IPS-18c (cell line): ENCODE measurements at regions not wholly inside any gene's neighbourhood (a gene's known extent, or its start where the extent isn't known, plus 50 kb on each side); places are given as distances from the start of the nearest gene placed in this dataset.
"Not testable (repeated sequence)": the region's sequence is repeated elsewhere in the genome, so short reads cannot be mapped to it uniquely, and the experiment has no call there.

Experiments
- H3K4me3 ChIP-seq: 2 replicates; pipeline ENCODE4 v1.7.0; 2013; ENCODE audit warnings: low read depth, mild to moderate bottlenecking, low read length, moderate library complexity; ENCODE audit not compliant: insufficient read depth
- H3K9me3 ChIP-seq: one replicate; pipeline ENCODE4 v1.6.1; 2013; ENCODE audit warnings: mild to moderate bottlenecking, low read length, moderate library complexity; ENCODE audit not compliant: control insufficient read depth, insufficient read depth

- Histone ChIP-seq H3K9me3 (peaks cover 2% of the 10 kb centered on the region), H3K4me3 (no peak overlapping the region)
These were observed 97.4 kb upstream of the RNU6-1 start for GRCh38 chr15:67937153-67937761.

- not testable (repeated sequence) for H3K9me3 ChIP-seq
These were observed 99.3 kb upstream of the RNU6-1 start for GRCh38 chr15:67939179-67939578.

GRCh38 chr15:67939588-67940323 is 99.9 kb upstream of the RNU6-1 start:
- H3K9me3 ChIP-seq, H3K4me3 ChIP-seq: not testable (repeated sequence)

More at GRCh38 chr15:67939179-67939578, 99.3 kb upstream of the RNU6-1 start:
- H3K4me3 ChIP-seq, result not testable (repeated sequence)

DNA sequence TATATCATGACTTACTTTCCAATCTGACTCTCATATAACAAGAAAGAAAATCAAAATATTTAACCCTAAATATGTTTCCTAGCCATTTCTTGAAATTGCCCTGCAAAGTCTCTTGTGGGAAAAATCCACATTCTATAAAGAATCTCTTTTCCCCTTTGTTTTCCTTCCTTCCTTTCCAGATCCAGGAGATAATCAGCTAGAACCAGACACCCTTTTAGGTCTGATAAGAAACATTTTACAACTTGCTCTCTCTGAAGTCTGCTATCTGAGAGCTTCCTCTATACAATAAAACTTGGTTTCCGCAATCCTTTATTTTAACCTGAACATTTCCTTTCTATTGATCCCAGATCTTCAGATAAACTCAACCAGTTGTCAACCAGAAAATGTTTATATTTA is 100.5 kb upstream of the RNU6-1 start:
- no peak overlapping the region for H3K4me3 ChIP-seq
- peaks cover 2% of the 10 kb centered on the region for H3K9me3 ChIP-seq

DNA sequence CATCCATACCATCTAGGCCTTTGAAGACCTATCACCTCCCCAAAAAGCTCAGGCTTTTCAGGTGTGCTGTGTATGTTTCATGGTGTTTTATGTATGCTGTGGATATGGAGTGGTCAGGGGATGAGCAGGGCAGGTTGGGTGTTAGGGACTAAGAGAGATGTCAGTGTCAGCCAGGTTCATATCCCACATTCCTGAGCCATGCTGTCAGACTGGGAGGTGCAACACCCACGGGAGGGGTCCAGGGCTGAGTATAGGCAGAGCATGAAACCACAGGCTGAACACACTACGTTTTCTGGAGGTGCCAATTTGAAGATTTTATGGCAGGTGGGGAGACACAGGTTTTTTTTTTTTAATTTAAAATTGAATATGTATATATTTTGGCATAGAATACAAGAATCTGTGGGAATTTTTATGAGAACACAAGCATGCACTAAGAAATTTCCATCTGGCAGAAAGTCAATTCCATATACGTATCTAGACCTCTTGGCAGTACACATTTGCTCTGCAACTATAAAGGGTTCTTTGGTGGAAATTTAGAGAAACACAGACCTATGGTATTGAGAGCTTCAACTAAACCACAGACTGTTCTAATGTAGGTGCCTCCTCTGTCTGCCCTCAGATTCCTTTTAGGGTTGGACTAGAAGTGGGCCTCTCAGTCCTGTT is 101.9 kb upstream of the RNU6-1 start:
- H3K9me3 ChIP-seq, result peaks cover 2% of the 10 kb centered on the region
- no peak overlapping the region for H3K4me3 ChIP-seq

GRCh38 chr15:67943475-67943874 is 103.6 kb upstream of the RNU6-1 start:
- Histone ChIP-seq H3K4me3 (no peak overlapping the region), H3K9me3 (no peaks in the 10 kb centered on the region)

DNA sequence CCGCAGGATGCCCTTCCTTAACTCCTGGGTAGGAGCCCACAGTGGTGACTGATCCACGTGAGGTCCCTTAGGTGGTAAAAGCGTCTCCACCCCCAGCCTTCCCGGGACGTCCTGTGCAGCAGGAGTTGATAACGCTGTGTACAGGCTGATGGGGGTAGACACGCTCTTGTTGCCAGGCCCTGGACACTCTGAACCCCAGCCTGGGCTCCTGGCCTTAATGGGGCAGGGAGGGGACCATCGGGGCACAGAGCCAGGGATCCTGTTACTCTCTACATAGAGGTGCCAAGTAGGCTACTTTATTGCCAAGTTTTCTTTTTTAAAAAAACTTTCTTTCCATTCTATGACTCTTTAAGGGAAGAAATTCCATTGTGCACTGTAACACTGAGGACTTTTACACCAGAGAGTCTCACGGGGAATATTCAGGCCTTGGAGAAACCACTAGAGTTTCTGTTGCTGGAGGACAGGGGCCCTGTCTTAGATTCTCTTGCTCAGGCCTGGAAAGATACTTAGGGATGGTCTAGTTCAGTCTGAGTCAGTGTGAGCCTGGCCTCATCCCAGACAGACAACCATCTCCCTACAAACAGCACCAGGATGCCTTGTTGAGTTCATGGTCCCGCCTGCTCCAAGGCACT is 104.3 kb upstream of the RNU6-1 start:
- no peaks in the 10 kb centered on the region for H3K9me3 ChIP-seq
- H3K4me3 ChIP-seq, result no peak overlapping the region

DNA sequence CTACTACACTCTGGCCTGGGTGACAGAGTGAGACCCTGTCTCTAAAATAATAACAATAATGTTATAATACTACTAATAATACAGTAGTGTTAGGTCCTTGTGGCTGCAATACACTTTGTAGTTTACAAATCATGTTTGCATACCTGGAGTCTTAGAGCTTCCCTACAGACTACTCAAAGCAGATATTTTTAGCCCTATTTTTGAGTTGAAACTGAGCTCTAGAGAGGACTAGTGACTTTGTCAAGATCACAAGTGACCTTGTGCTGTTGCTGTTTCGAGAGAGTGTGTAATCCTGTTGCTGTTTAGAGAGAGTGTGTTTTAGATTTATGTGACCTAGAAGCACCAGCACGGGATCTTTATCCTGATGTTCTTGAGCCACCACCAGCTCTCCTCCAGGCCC is 105.3 kb upstream of the RNU6-1 start:
- Histone ChIP-seq H3K9me3 (no peaks in the 10 kb centered on the region), H3K4me3 (no peak overlapping the region)

- Histone ChIP-seq H3K9me3 (no peaks in the 10 kb centered on the region), H3K4me3 (no peak overlapping the region)
These were observed 106.3 kb upstream of the RNU6-1 start for GRCh38 chr15:67945951-67946700.

DNA sequence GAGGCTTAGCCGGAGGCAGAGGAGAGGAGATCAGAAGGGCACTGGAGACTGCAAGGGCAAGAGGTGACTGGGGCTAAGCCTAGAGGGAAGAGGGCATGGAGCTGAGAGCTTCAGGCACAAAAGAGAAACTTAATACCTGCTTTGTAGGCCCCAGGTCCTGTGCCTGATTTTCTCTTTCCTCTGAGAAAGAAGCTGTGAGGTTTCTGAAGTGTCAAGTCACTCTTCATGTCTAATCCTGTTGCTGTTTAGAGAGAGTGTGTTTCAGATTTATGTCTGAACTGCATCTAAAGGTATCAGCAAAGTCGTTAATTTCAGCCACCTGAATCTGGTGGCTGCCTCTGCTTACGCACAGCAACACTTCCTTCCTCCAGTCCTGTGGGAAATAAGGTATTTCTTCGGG is 106.9 kb upstream of the RNU6-1 start:
- H3K9me3 ChIP-seq, result no peaks in the 10 kb centered on the region
- H3K4me3 ChIP-seq, result no peak overlapping the region

DNA sequence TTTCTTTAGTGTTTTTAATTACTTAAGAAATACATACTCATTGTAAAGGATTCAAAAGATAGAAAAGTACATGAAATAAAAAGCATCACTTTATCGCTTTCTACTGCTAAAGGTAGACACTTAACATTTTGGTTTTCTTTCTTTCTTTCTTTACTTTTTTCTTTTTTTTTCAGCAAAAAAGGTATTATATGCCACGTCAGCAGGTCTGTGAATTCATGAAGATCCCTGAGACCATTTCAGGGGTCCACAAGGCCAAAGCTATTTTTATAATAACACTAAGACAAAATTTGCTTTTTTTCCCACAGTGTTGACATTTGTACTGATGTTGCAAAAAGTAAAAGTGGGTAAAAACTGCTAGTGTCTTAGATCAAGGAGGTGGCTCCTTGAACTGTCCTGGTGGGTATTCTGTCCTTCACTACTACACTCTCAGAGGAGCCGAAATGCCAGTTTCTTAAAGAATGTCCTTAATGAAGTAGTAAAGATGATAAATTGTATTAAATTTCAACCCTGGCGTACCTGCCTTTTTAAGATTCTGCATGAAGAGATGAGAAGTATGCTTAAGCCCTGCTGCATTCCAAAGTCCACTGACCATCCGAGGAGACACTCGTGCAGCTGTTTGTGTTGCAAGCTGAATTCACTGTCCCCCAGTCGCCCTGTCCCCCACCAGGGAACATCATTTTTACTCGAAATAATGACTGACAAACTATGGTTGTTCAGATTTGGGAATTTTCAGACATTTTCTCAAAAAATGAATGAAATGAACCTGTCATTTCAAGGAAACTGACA is 106.7 kb upstream of the PIAS1 start:
- H3K9me3 ChIP-seq, result no peaks in the 10 kb centered on the region

DNA sequence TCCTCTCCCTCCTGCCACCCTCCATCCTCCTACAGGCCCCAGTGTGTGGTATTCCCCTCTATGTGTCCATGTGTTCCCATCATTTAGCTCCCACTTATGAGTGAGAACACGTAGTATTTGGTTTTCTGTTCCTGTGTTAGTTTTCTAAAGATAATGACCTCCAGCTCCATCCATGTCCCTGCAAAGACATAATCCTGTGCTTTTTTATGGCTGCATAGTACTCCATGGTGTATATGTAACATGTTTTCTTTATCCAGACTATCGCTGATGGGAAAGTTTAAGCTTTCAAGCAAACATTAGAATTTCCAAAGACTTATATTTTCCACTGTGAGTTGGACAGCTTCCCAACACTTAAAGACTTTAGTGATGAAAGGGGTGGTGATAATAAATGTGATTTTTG is 105.9 kb upstream of the PIAS1 start:
- Histone ChIP-seq H3K9me3 (no peaks in the 10 kb centered on the region), H3K4me3 (no peak overlapping the region)

More for the DNA sequence above, 106.7 kb upstream of the PIAS1 start:
- no peak overlapping the region for H3K4me3 ChIP-seq

GRCh38 chr15:67951187-67951586 is 102.9 kb upstream of the PIAS1 start:
- H3K4me3 ChIP-seq, H3K9me3 ChIP-seq: not testable (repeated sequence)

- H3K4me3 ChIP-seq, result no peak overlapping the region
- no peaks in the 10 kb centered on the region for H3K9me3 ChIP-seq
These were observed 100.8 kb upstream of the PIAS1 start for GRCh38 chr15:67953299-67953698.

DNA sequence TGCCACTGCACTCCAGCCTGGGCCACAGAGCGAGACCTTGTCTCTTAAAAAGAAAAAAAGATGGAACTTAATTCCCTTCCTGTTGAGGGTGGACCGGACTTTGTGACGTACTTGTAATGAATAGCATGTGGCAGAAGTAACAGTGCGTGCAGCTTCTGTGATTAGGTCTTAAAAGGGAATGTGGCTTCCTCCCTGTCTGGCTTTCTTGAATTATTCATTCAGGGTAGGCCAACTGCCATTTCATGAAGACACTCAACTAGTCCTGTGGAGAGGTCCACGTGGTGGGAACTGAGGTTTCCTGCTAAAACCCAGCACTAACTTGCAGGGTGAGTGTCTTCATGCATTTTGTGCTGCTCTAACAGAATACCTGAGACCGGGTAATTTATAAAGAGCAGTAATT is 98.9 kb upstream of the PIAS1 start:
- H3K9me3 ChIP-seq, result no peaks in the 10 kb centered on the region
- H3K4me3 ChIP-seq, result no peak overlapping the region

GRCh38 chr15:67957435-67958132 is 96.5 kb upstream of the PIAS1 start:
- Histone ChIP-seq H3K4me3 (no peak overlapping the region), H3K9me3 (no peaks in the 10 kb centered on the region)
